Panc1 (cell line): ENCODE measurements at regions not wholly inside any gene's neighbourhood (a gene's known extent, or its start where the extent isn't known, plus 50 kb on each side); places are given as distances from the start of the nearest gene placed in this dataset.

Source experiments
- ATAC-seq: fragments of 200-7000 bp; cut with Tn5 transposase; 2 replicates; pipeline ENCODE4 v1.9.1; 2020; ENCODE audit warnings: mild to moderate bottlenecking, moderate library complexity
- BruUV-seq: library from RNA; stranded (reverse); fragments of 400-500 nt; replicated peaks from 2 replicates; lab custom pipeline; 2021; lab: Mats Ljungman, UMichigan
- CTCF ChIA-PET: fragments of 300-600 bp; sonication (Branson Sonifier 250); formaldehyde crosslinking; loops from one replicate; lab custom pipeline; 2022; ENCODE audit warnings: antibody characterized with exemption; lab: Charles Lee
- POLR2A ChIA-PET: fragments of 300-600 bp; sonication (Branson Sonifier 250); formaldehyde crosslinking; loops from one replicate; lab custom pipeline; 2022; ENCODE audit warnings: antibody characterized with exemption; lab: Charles Lee
- DNase-seq: peaks from one replicate; pipeline ENCODE4 v3.0.0-alpha.2; 2010; ENCODE audit warnings: low read depth, low spot score
- H3K27ac ChIP-seq: 2 replicates; pipeline ENCODE4 v1.5.1; 2011; ENCODE audit warnings: mild to moderate bottlenecking, low read length, inconsistent platforms
- H3K27me3 ChIP-seq: fragments of 200-500 bp; sonication (Bioruptor generic); 2 replicates; pipeline ENCODE4 v1.6.0; 2014; ENCODE audit warnings: low read length, inconsistent platforms; ENCODE audit not compliant: control insufficient read depth, insufficient read depth
- H3K36me3 ChIP-seq: fragments of 200-500 bp; sonication (Bioruptor generic); 2 replicates; pipeline ENCODE4 v1.5.1; 2014; ENCODE audit warnings: inconsistent platforms, mild to moderate bottlenecking, low read length, moderate library complexity; ENCODE audit not compliant: control insufficient read depth, insufficient read depth
- H3K4me1 ChIP-seq: 2 replicates; pipeline ENCODE4 v1.5.1; 2011; ENCODE audit warnings: inconsistent platforms, mild to moderate bottlenecking, low read length, moderate library complexity; ENCODE audit not compliant: control insufficient read depth, insufficient read depth
- H3K4me3 ChIP-seq, 2 experiments: 2 replicates each; pipeline ENCODE4 v1.5.1; 2011 to 2012; ENCODE audit warnings: low read depth in 2 of 2, low read length in 2 of 2, mild to moderate bottlenecking in 2 of 2, inconsistent platforms in 1 of 2, moderate library complexity in 1 of 2
- H3K9me3 ChIP-seq: fragments of 200-500 bp; sonication (Bioruptor generic); 2 replicates; pipeline ENCODE4 v1.5.1; 2014; ENCODE audit warnings: low read depth, mild to moderate bottlenecking, inconsistent platforms, low read length, moderate library complexity; ENCODE audit not compliant: control insufficient read depth, insufficient read depth
- CTCF ChIP-seq: fragments of 450-650 bp; IDR thresholded peaks from 2 replicates; pipeline ENCODE4 v1.5.1; 2017; ENCODE audit warnings: mild to moderate bottlenecking
- POLR2AphosphoS5 ChIP-seq: IDR thresholded peaks from 2 replicates; pipeline ENCODE4 v1.6.1; 2012; ENCODE audit warnings: mild to moderate bottlenecking, low read depth, low read length, moderate library complexity
- REST ChIP-seq, 2 experiments: IDR thresholded peaks; 2 replicates each; pipeline ENCODE4 v1.6.1; 2011 to 2012; ENCODE audit warnings: low read depth in 2 of 2, control low read depth in 1 of 2, low read length in 1 of 2, mild to moderate bottlenecking in 1 of 2, moderate library complexity in 1 of 2; ENCODE audit not compliant: insufficient read depth in 1 of 2
- SIN3A ChIP-seq: IDR thresholded peaks from 2 replicates; pipeline ENCODE4 v1.6.1; 2012; ENCODE audit warnings: low read depth, mild to moderate bottlenecking, low read length, moderate library complexity, borderline replicate concordance; ENCODE audit not compliant: insufficient read depth
- TCF7L2 ChIP-seq: IDR thresholded peaks from 2 replicates; pipeline ENCODE4 v1.6.1; 2011; ENCODE audit warnings: mild to moderate bottlenecking, low read depth, low read length, inconsistent platforms
- in situ Hi-C: cut with HindIII; loops from 2 replicates; pipeline ENCODE4 v1.10.0; 2016; ENCODE audit warnings: low sequenced_read_pairs, low pct_unique_long_range_greater_than_20kb
- intact Hi-C: fragments of 100-400 bp; cut with micrococcal nuclease; formaldehyde crosslinking; loops from one replicate; pipeline ENCODE4 v1.10.0; 2022; ENCODE audit not compliant: unreplicated experiment

GRCh38 chr10:78516756-78517155 is 483.1 kb downstream of the RPS24 start:
- Histone ChIP-seq H3K4me1 (peaks cover 4% of the 10 kb centered on the region; the same call in 1 of the 2 replicates), H3K27ac (no peak overlapping the region), H3K27me3 (no peaks in the 10 kb centered on the region), H3K36me3 (no peaks in the 10 kb centered on the region), H3K9me3 (no peaks in the 10 kb centered on the region), H3K4me3 (no peak overlapping the region)
- in situ Hi-C loops (no loop called here), intact Hi-C loops (no loop called here)
- BruUV-seq: no TSS peak
- POLR2A ChIA-PET: interaction anchor here (0.7 kb wide), 1 partner anchor 15 kb away, joined by 3 read pairs; no protein-coding TSS in a partner anchor
- ATAC-seq (no peak), DNase-seq (no peak)
- no peak for TF ChIP-seq REST (IDR thresholded peaks at IDR 0.05; ENCODE audit: insufficient read depth in 1 of 2, low read depth in 2 of 2, low read length in 1 of 2)
- TF ChIP-seq SIN3A: no peak
- TF ChIP-seq POLR2AphosphoS5: no peak
- no peak for TF ChIP-seq CTCF
- TF ChIP-seq TCF7L2: no peak
- CTCF ChIA-PET: no interaction called here

- Histone ChIP-seq H3K4me3 (no peak overlapping the region), H3K9me3 (no peaks in the 10 kb centered on the region), H3K27me3 (no peaks in the 10 kb centered on the region), H3K4me1 (peaks cover 4% of the 10 kb centered on the region; the same call in 1 of the 2 replicates), H3K27ac (no peak overlapping the region), H3K36me3 (no peaks in the 10 kb centered on the region)
- no peak for DNase-seq
- intact Hi-C loops: no loop called here
- POLR2A ChIA-PET: no interaction called here
- CTCF ChIA-PET: no interaction called here
- ATAC-seq: no peak
- BruUV-seq: no TSS peak
- in situ Hi-C loops: no loop called here
- TF ChIP-seq TCF7L2 (no peak), CTCF (no peak), POLR2AphosphoS5 (no peak), REST (IDR thresholded peaks at IDR 0.05; ENCODE audit: insufficient read depth in 1 of 2, low read depth in 2 of 2, low read length in 1 of 2) (no peak), SIN3A (no peak)
These were observed 484.6 kb downstream of the RPS24 start for GRCh38 chr10:78518224-78518623.
